Left lung (tissue), 4 donors: ENCODE measurements at regions not wholly inside any gene's neighbourhood (a gene's known extent, or its start where the extent isn't known, plus 50 kb on each side); places are given as distances from the start of the nearest gene placed in this dataset.

Experiments
- ATAC-seq: fragments of 200-7000 bp; cut with Tn5 transposase; one replicate; pipeline ENCODE4 v1.9.1; 2020; ENCODE audit warnings: moderate library complexity
- DNase-seq, 4 donors: peaks; one replicate each; pipeline ENCODE4 v3.0.0-alpha.2; 2013 to 2020
- H3K27ac ChIP-seq, 2 donors: fragments of 200-600 bp; sonication (generic) in 1 of 2; one replicate each; pipeline versions ENCODE4 v1.5.0 to v1.8.0; 2020 to 2021
- H3K27me3 ChIP-seq, 2 donors: fragments of 200-600 bp; sonication (generic) in 1 of 2; one replicate each; pipeline versions ENCODE4 v1.5.0 to v1.8.0; 2020 to 2021
- H3K36me3 ChIP-seq, 2 donors: fragments of 200-600 bp; sonication (generic) in 1 of 2; one replicate each; pipeline versions ENCODE4 v1.5.0 to v1.8.0; 2020 to 2021
- H3K4me1 ChIP-seq, 2 donors: fragments of 200-600 bp; one replicate each; pipeline ENCODE4 v1.8.0; 2021
- H3K4me3 ChIP-seq, 2 donors: fragments of 200-600 bp; sonication (generic) in 1 of 2; one replicate each; pipeline versions ENCODE4 v1.5.0 to v1.8.0; 2020 to 2021; ENCODE audit warnings: mild to moderate bottlenecking in 1 of 2
- H3K9me3 ChIP-seq, 2 donors: fragments of 200-600 bp; sonication (generic) in 1 of 2; one replicate each; pipeline versions ENCODE4 v1.5.0 to v1.8.0; 2020 to 2021
- intact Hi-C, 2 donors: fragments of 100-400 bp; cut with DNase I; formaldehyde crosslinking; loops; one replicate each; pipeline versions ENCODE4 v1.11.2 to v1.14.2; 2022
- TF ChIP-seq, protein P1 (sequence below), 2 donors: fragments of 200-600 bp; sonication (generic) in 1 of 2; IDR thresholded peaks; one replicate each; pipeline versions ENCODE4 v1.5.0 to v1.8.0; 2021; ENCODE audit warnings: antibody characterized with exemption in 2 of 2
- donor health status: DM: no; HTN: yes; CAD: no.
- donor health status: DM: no; HTN: no; CAD: no.

DNA sequence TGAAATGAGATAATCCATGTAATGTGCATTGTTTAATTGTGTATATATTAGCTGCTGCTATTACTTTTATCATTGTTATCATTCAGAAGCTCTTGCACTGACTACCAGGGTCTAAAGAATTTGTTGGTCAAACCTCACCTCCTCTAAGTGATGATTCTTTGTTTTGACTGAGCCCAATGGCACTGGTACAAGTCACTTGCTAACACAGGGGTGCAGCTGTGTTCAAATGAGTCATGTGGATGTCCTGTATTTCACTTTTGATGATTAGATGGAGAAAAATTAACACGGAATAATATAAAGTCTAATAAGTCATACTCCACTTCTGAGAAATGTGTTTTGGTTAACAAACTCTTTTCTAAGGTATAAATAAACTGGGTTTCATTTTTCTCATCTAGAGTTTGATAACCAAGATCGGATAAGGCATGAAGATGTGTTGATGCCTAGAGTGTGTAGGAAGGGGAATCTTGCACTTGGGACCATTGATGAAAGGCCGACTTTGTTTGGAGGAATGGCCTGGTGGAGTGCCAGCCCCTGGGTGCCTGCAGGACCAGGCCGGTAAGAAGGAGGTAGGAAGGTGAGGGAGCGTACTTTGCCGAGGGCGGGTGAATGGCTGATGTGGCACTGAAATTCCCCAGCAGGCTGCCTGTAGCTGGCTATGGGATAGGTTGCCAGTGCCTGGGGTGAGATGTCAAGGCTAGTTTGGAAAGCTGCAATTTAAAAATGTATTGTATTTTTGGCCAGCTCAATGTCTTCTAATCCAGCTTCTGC is 244.7 kb upstream of the ZPLD1 start:
- Histone ChIP-seq H3K27me3 (no peaks in the 10 kb centered on the region), H3K4me3 (no peak overlapping the region), H3K9me3 (no peaks in the 10 kb centered on the region), H3K36me3 (no peaks in the 10 kb centered on the region), H3K27ac (no peak overlapping the region), H3K4me1 (peaks cover 0 to 15% of the 10 kb centered on the region in 2 donors)
- TF ChIP-seq, protein P1, sequence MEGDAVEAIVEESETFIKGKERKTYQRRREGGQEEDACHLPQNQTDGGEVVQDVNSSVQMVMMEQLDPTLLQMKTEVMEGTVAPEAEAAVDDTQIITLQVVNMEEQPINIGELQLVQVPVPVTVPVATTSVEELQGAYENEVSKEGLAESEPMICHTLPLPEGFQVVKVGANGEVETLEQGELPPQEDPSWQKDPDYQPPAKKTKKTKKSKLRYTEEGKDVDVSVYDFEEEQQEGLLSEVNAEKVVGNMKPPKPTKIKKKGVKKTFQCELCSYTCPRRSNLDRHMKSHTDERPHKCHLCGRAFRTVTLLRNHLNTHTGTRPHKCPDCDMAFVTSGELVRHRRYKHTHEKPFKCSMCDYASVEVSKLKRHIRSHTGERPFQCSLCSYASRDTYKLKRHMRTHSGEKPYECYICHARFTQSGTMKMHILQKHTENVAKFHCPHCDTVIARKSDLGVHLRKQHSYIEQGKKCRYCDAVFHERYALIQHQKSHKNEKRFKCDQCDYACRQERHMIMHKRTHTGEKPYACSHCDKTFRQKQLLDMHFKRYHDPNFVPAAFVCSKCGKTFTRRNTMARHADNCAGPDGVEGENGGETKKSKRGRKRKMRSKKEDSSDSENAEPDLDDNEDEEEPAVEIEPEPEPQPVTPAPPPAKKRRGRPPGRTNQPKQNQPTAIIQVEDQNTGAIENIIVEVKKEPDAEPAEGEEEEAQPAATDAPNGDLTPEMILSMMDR (IDR thresholded peaks at IDR 0.05), result no peak
- no peak for ATAC-seq
- intact Hi-C loops, result no loop called here
- no peak for DNase-seq

DNA sequence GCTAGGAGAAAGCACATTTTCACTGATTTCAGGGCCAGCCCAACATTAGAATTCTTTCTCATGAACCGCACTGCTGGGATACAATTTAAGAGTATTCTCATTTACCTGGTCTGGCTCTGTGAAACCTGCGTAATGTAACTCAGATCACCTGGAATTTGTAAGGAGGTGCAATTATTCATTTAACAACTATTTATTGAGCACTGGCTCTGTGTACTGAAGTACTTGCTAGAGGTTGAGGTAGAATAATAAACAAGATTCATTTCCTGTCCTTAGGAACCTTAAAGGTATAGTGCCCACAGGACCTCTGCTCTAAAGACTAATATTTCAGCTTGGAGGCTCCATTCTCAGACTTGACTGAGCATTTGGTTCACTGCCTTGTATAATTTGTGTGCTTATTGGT is 242.2 kb upstream of the ZPLD1 start:
- no peaks in the 10 kb centered on the region for H3K27me3 ChIP-seq
- intact Hi-C loops, result no loop called here
- no peaks in the 10 kb centered on the region for H3K9me3 ChIP-seq
- ATAC-seq, result peak; percentile 59
- H3K4me1 ChIP-seq, result peaks cover 0 to 18% of the 10 kb centered on the region in 2 donors
- TF ChIP-seq, protein P1 (IDR thresholded peaks at IDR 0.05), result no peak
- H3K4me3 ChIP-seq, result no peak overlapping the region
- H3K36me3 ChIP-seq, result no peaks in the 10 kb centered on the region
- DNase-seq, result no peak
- H3K27ac ChIP-seq, result peak overlapping the region in 1 of 2 donors; percentile 1

- Histone ChIP-seq H3K36me3 (no peaks in the 10 kb centered on the region), H3K9me3 (no peaks in the 10 kb centered on the region), H3K27ac (peak overlapping the region in 1 of 2 donors; percentile 1), H3K4me3 (no peak overlapping the region), H3K27me3 (no peaks in the 10 kb centered on the region), H3K4me1 (peaks cover 0 to 18% of the 10 kb centered on the region in 2 donors)
- TF ChIP-seq, protein P1 (IDR thresholded peaks at IDR 0.05), result no peak
- ATAC-seq (no peak), DNase-seq (no peak)
- intact Hi-C loops, result no loop called here
Observed at GRCh38 chr3:102193255-102193654, 241.6 kb upstream of the ZPLD1 start.

- Histone ChIP-seq H3K27ac (peak overlapping the region; percentile 54 to 57), H3K4me3 (no peak overlapping the region)
Observed at GRCh38 chr3:102194001-102194400, 240.8 kb upstream of the ZPLD1 start.

GRCh38 chr3:102194760-102195159 is 240.1 kb upstream of the ZPLD1 start:
- intact Hi-C loops, result no loop called here
- Histone ChIP-seq H3K27ac (peak overlapping the region; percentile 54 to 57), H3K27me3 (no peaks in the 10 kb centered on the region), H3K9me3 (no peaks in the 10 kb centered on the region), H3K4me1 (peaks cover 0 to 18% of the 10 kb centered on the region in 2 donors), H3K36me3 (no peaks in the 10 kb centered on the region), H3K4me3 (no peak overlapping the region)
- TF ChIP-seq, protein P1 (IDR thresholded peaks at IDR 0.05), result no peak
- ATAC-seq (no peak), DNase-seq (no peak)

More at GRCh38 chr3:102194001-102194400, 240.8 kb upstream of the ZPLD1 start:
- intact Hi-C loops, result no loop called here
- Histone ChIP-seq H3K27me3 (no peaks in the 10 kb centered on the region), H3K36me3 (no peaks in the 10 kb centered on the region), H3K4me1 (peaks cover 0 to 18% of the 10 kb centered on the region in 2 donors), H3K9me3 (no peaks in the 10 kb centered on the region)
- TF ChIP-seq, protein P1 (IDR thresholded peaks at IDR 0.05), result no peak
- no peak for ATAC-seq
- no peak for DNase-seq
